Thoracic aorta (tissue), 2 donors: ENCODE measurements at regions not wholly inside any gene's neighbourhood (a gene's known extent, or its start where the extent isn't known, plus 50 kb on each side); places are given as distances from the start of the nearest gene placed in this dataset.

ENCODE experiments used
- ATAC-seq: fragments of 150-250 bp; one replicate; pipeline ENCODE4 v1.8.0; 2017; ENCODE audit warnings: low read depth; ENCODE audit not compliant: insufficient number of reproducible peaks, low FRiP score
- DNase-seq: peaks from one replicate; pipeline ENCODE4 v3.0.0-alpha.2; 2020; ENCODE audit warnings: low spot score
- H3K27ac ChIP-seq, 2 donors: fragments of 200-600 bp; sonication (generic); 1 replicate in 1 of 2; 2 replicates in 1 of 2; pipeline ENCODE4 v1.5.1; 2016; ENCODE audit warnings: mild to moderate bottlenecking in 2 of 2, moderate library complexity in 2 of 2
- H3K27me3 ChIP-seq: fragments of 200-600 bp; sonication (generic); replicated peaks from 2 replicates; pipeline ENCODE4 v1.6.0; 2016; ENCODE audit warnings: mild to moderate bottlenecking; ENCODE audit not compliant: insufficient read depth
- H3K36me3 ChIP-seq: fragments of 200-600 bp; sonication (generic); one replicate; pipeline ENCODE4 v1.5.1; 2016
- H3K4me1 ChIP-seq, 2 donors: fragments of 200-600 bp; sonication (generic); 1 replicate in 1 of 2; 2 replicates in 1 of 2; pipeline versions ENCODE4 v1.5.1 to v1.6.0; 2016; ENCODE audit warnings: low read depth in 2 of 2, mild to moderate bottlenecking in 1 of 2; ENCODE audit not compliant: control insufficient read depth in 1 of 2
- H3K4me3 ChIP-seq: fragments of 200-600 bp; sonication (generic); 2 replicates; pipeline ENCODE4 v1.5.1; 2016; ENCODE audit warnings: mild to moderate bottlenecking
- H3K9me3 ChIP-seq: fragments of 200-600 bp; sonication (generic); 2 replicates; pipeline ENCODE4 v1.5.1; 2016
- TF ChIP-seq, protein P1 (sequence below): fragments of 200-600 bp; sonication (generic); IDR thresholded peaks from one replicate; pipeline ENCODE4 v1.5.1; 2019; ENCODE audit warnings: antibody characterized with exemption

GRCh38 chr2:106996171-106996769 lies 110.3 kb upstream of the ST6GAL2 start:
- ATAC-seq = no peak
- TF ChIP-seq, protein P1, sequence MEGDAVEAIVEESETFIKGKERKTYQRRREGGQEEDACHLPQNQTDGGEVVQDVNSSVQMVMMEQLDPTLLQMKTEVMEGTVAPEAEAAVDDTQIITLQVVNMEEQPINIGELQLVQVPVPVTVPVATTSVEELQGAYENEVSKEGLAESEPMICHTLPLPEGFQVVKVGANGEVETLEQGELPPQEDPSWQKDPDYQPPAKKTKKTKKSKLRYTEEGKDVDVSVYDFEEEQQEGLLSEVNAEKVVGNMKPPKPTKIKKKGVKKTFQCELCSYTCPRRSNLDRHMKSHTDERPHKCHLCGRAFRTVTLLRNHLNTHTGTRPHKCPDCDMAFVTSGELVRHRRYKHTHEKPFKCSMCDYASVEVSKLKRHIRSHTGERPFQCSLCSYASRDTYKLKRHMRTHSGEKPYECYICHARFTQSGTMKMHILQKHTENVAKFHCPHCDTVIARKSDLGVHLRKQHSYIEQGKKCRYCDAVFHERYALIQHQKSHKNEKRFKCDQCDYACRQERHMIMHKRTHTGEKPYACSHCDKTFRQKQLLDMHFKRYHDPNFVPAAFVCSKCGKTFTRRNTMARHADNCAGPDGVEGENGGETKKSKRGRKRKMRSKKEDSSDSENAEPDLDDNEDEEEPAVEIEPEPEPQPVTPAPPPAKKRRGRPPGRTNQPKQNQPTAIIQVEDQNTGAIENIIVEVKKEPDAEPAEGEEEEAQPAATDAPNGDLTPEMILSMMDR = no peak
- Histone ChIP-seq H3K27ac (peak overlapping the region; percentile 10 to 59), H3K36me3 (no peaks in the 10 kb centered on the region), H3K4me1 (peaks cover 0 to 21% of the 10 kb centered on the region in 2 donors), H3K4me3 (peak overlapping the region; percentile 44), H3K27me3 (no peaks in the 10 kb centered on the region), H3K9me3 (no peaks in the 10 kb centered on the region)
- no peak for DNase-seq

DNA sequence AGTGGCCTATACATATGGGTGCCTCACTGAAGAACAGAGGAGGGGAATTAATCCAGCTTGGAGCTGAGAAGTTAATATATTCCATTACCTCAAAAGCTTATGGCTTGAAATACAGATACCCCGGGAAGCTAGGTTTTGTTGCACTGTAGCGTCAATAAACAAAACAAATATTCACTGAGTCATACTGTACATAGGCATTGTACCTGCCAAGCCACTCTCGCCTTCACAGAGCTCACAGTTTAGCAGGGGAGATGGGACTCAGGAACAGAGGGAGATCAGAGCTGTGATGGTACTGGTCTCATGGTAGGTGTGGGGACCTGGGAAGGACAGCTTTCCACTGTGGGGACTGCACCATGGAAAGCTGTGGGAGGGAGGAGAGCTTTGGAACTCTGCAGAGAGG lies 111.2 kb upstream of the ST6GAL2 start:
- no peaks in the 10 kb centered on the region for H3K9me3 ChIP-seq
- no peak overlapping the region for H3K4me3 ChIP-seq
- no peaks in the 10 kb centered on the region for H3K36me3 ChIP-seq
- H3K27me3 ChIP-seq = no peaks in the 10 kb centered on the region
- DNase-seq (no peak), ATAC-seq (no peak)
- no peak overlapping the region for H3K27ac ChIP-seq
- TF ChIP-seq, protein P1 = no peak
- peaks cover 0 to 21% of the 10 kb centered on the region in 2 donors for H3K4me1 ChIP-seq

- H3K36me3 ChIP-seq = no peaks in the 10 kb centered on the region
- DNase-seq = no peak
- peaks cover 0 to 12% of the 10 kb centered on the region in 2 donors for H3K4me1 ChIP-seq
- TF ChIP-seq, protein P1 = no peak
- no peaks in the 10 kb centered on the region for H3K27me3 ChIP-seq
- H3K9me3 ChIP-seq = no peaks in the 10 kb centered on the region
- no peak overlapping the region for H3K4me3 ChIP-seq
- no peak overlapping the region for H3K27ac ChIP-seq
- no peak for ATAC-seq
Measured at GRCh38 chr2:107001062-107001461, 115.1 kb upstream of the ST6GAL2 start.

DNA sequence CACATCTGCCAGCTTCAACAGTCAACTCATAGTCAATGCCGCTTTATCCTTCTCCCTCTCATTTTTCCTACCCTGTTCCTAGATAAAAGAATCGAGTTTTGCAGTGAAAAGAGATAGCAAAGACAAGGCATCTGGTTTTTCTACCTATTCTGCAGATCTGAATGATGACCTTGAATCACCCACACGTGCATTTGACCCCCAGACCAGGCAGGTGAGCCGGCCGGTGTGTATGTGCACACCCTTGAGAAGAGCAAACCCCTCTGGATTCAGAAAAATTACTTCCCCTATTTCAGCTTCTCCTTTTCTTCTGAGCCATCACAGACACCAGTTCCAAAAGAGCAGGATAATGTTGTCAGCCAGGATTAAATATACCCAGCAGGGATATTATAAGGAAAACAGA lies 115.6 kb upstream of the ST6GAL2 start:
- no peak for ATAC-seq
- no peak overlapping the region for H3K4me3 ChIP-seq

GRCh38 chr2:107001964-107002696 lies 116.2 kb upstream of the ST6GAL2 start:
- H3K36me3 ChIP-seq = no peaks in the 10 kb centered on the region
- no peaks in the 10 kb centered on the region for H3K9me3 ChIP-seq
- peaks cover 0 to 2% of the 10 kb centered on the region in 2 donors for H3K4me1 ChIP-seq
- TF ChIP-seq, protein P1 = no peak
- DNase-seq (no peak), ATAC-seq (no peak)
- H3K27ac ChIP-seq = no peak overlapping the region
- H3K27me3 ChIP-seq = no peaks in the 10 kb centered on the region
- H3K4me3 ChIP-seq = no peak overlapping the region

More for the DNA sequence above, 115.6 kb upstream of the ST6GAL2 start:
- no peaks in the 10 kb centered on the region for H3K36me3 ChIP-seq
- no peaks in the 10 kb centered on the region for H3K9me3 ChIP-seq
- H3K27me3 ChIP-seq = no peaks in the 10 kb centered on the region
- peaks cover 0 to 8% of the 10 kb centered on the region in 2 donors for H3K4me1 ChIP-seq
- H3K27ac ChIP-seq = no peak overlapping the region
- TF ChIP-seq, protein P1 = no peak
- no peak for DNase-seq
